Activated gamma-delta T cell (primary cell): ENCODE measurements at regions not wholly inside any gene's neighbourhood (a gene's known extent, or its start where the extent isn't known, plus 50 kb on each side); places are given as distances from the start of the nearest gene placed in this dataset.
"Not testable (repeated sequence)": the region's sequence is repeated elsewhere in the genome, so short reads cannot be mapped to it uniquely, and the experiment has no call there.

Experiments used
- DNase-seq: peaks from one replicate; lab custom pipeline; 2025; lab: John Stamatoyannopoulos, UW

- DNase-seq = no peak
These were observed 152.2 kb downstream of the LIPI start for GRCh38 chr21:14058566-14058965.

DNA sequence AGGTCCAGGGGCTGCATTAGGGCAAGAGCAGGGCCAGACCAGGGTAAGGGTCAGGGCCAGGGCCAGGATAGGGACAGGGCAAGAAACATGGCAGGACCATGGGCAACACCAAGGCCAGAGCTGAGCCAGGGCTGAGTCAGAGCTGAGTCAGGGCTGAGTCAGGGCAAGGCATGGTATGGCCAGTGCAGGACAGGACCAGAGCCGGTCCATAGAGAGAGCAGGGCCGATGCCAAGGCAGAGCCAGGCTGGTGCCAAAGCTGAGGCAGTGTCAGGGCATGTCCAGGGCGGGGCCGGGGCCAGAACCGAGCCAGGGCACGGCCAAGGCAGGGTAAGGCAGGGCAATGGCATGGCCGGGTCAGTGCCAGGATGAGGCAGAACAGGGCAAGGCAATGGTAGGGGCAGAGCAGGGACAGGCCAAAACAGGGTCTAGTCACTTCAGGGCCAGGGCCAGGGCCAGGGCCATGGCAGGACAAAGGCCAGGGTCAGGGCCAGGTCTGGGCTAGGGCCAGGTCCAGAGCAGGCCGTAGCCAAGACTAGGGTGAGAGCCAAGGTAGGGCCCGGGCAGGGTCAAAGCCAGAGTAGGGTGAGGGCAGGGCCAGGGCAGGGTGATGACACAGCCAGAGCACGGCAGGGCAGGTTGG is 152.8 kb downstream of the LIPI start:
- DNase-seq = not testable (repeated sequence)

GRCh38 chr21:14057313-14057712 is 153.4 kb downstream of the LIPI start:
- no peak for DNase-seq

DNA sequence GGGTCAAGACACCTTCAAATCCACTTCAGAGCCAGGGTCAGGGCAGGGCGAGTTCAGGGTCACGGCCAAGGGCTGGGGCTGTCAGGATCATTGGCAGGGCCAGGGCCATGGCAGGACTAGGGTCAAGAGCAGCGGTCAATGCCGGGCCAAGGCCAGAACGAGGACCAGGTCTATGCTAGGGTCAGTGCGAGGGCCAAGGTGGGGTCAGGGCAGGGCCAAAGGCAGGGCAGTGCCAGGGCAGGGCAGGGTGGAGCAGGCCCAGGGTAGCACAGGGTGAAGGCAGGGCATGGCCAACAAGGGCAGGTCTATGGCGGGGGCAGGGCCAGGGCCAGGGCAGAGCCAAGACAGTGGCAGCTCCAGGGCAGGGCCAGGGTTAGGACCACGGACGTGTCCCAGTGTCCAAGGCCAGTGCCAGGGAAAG is 154.0 kb downstream of the LIPI start:
- no peak for DNase-seq

GRCh38 chr21:14055746-14056515 is 154.8 kb downstream of the LIPI start:
- not testable (repeated sequence) for DNase-seq

- no peak for DNase-seq
These were observed 156.1 kb downstream of the LIPI start for GRCh38 chr21:14054682-14055081.

GRCh38 chr21:14050121-14050520 is 160.6 kb downstream of the LIPI start:
- DNase-seq = no peak

DNA sequence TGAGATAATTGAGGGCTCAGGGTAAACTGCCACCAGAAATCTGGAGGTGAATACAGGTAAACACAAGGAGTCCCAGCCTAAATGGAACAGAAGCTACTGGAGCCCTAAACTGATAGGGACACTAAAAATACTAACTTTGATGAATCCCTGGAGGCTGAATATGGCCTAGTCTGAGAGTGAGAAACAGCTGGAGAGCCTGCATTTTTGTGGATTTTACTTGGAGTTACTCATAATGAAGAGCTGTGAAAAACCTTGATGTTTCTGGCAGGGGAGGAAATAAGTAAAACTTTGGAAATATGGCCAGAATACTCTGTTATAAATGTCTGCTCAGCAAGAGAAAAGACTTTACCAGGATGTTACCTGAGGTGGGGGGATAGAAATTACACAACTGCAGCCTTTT is 164.4 kb downstream of the LIPI start:
- no peak for DNase-seq

DNA sequence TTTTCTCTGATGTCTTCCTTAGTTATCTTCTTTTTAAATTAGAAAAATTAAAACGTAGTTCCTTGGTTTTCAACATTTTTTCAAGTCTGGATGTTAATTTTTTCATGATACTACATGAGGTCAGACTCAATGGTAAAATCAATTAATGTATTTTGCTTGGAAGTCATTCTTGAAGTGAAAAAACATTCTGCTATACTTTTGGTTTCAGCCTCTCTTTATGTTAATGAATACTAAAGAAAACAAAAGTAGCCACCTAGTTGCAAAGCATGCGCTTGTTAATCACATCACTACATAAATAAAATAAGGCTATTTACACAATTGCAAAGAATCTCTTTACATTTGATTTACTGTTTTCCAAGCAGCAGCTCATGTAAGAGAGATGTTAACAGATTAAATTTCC is 170.4 kb downstream of the LIPI start:
- DNase-seq = no peak

GRCh38 chr21:14028619-14029018 is 182.1 kb downstream of the LIPI start:
- not testable (repeated sequence) for DNase-seq

DNA sequence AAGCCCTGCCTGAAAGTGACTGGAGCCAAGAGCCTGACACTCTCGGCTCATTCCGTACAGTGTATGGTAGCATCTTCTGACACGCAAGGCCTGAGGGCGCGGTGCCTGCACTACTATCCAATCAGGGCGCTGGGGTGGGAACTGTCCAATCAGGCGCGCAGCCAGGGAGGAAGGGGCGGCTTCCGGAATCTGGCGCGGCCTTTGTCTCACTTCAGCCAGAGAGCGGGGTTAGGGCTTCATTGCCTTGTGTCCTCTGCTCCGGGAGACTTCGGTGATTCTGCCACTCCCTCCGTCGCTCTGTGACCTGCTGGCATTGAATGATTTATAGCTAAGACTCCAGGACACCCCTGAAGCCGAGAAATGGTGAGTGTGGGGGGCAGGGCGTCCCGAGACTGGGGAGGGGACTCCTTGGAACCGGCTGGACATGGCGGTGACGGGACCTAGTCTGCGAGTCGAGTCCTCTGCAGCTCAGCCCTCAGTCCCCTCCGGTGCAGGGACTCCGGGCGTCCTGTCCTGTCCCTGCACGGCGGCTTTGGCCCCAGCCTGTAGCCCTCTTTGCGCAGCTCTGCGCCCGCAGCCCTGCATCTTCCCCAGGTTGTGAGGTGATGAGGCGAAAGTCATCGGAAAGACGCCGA is 183.4 kb downstream of the LIPI start:
- DNase-seq = peak; percentile 51

DNA sequence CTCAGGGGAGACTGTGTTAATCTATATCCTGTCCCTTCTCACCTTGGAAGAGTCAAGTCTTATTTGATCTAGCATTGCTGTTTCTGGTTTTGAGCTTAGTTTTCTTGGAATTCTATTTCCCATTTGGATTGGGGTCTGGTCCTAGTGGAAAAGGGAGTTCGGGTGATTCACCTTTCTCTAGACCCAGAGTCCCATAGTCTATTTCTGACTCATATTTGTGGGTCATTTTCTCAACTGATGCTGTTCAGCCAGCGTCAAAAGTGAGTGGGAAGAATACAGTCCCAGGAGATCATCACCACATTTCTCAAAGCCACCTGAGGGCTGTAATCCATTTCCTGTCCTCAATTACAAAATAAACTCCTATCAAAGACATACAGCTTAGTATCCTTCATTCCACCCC is 190.6 kb downstream of the LIPI start:
- not testable (repeated sequence) for DNase-seq

DNA sequence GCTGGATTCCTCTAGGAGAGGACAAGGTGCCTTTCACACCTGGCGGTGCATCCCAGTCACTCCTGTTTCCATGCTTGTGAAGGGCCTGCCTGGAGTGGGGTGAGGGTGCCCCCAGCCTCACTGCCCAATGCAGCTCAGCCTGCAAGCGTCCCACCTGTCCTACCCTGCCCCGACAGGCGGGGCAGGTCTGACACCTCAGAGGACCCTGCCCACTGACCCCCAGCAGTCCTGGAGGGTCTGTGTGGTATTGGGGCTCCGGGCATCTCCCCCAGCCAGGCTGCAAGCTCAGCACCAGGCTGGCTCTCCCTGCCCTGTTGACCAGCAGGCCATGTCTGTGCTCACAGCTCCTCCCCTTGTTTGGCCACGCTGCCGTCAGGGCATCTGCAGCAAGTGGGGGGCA is 194.9 kb downstream of the LIPI start:
- DNase-seq = not testable (repeated sequence)

DNA sequence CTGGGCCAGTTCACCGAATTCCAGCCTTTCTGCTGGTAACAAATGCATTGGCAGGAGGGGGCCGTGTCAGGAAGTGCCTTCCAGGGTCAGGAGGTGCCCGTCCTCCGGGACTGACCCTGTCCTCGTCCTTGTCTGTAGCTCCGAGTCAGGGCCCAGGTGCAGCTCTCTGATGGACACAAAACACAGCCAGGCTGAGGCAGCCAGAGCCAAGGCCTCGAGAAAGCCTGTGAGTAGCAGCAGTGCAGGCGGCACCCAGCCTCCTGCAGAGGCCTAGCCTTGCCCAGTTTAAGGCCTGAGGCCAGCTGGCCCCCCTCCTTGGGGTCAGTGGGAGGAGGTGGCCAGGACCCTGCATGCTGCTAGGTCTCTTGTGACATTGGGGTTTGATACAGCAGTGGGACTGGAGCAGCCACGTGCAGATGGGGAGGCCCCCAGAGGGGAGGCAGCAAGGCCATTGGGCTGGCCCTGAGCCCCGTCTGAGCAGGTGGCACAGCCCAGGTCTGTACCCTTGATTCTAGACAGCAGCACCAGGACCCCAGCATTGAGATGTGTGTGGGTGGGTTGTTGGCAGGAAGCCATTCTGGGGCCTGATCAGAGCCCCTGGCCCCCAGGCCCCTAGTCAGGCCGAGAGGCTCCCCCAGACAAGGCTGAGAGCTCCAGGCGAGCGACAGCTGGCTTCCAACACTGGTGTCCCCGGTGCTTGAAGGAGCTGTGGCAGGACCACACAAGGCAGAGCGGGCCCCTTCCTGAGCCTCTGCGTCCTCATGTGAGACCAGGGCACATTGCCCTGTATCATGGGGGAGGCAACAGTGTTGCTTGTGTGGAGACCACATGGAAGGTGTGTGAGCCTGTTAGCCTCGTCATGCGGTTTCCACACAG is 196.9 kb downstream of the LIPI start:
- DNase-seq = not testable (repeated sequence)

DNA sequence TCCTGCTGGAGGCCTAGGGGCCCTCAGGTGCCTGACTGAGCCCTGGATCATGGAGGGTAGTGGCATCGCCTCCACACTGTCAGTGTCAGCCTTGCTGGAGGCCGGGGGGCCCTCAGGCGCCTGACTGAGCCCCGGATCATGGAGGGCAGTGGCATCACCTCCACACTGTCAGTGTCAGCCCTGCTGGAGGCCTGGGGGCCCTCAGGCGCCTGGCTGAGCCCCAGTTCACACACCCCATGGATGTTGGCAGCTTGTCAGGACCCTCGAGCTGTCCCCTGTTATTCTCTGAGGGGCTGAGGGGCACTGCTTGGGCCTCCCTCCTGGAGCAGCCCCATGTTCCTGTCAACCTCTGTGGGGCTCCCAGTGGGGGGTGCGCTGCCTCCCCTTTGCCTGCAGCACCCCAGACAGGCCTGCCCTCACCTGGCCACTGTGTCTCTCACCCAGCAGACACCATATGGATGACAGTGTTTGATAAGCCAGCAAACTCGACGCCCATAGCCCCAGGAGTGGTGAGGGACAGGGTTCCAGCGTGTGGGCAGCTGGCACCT is 197.6 kb downstream of the LIPI start:
- DNase-seq = no peak

DNA sequence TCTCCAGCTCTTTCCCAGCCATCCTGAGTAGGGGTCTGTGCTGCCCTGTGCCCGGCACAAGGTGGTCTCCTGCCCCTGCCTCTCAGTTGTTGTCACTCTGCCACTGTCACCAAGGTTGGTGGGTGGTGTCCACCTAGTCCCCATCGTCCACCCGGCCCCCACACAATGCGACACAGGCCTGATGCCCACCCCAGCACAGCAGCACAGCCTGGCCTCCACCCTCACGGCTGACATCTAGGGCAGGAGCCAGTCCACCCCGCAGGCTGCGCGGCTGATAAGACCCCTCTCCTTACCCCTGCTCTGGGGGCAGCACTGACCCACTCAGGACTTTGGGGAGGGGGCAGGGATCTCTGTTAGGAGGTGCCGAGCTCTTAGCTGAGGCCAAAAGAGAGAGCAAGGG is 198.3 kb downstream of the LIPI start:
- no peak for DNase-seq

DNA sequence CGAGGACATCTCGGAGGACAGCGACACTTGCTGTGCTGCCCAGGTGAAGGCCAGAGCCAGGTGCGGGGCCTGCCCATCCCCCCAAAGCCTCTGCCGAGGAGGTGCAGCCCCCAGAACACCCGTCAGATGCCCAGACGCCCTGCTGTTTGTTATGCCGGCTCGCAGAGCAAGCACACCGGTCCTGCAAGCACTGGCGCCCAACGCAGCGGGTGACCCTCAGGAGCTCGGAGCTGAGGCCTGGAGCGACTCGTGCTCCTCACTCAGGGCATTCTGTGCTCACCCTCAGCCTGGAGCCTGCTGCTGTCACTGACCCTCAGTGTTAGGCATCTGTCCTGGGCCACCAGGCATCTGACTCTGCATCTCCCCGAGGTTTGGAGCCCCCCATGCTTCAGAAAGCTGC is 199.0 kb downstream of the LIPI start:
- not testable (repeated sequence) for DNase-seq

GRCh38 chr21:14011149-14011548 is 199.6 kb downstream of the LIPI start:
- DNase-seq = not testable (repeated sequence)

- no peak for DNase-seq
These were observed 200.0 kb downstream of the LIPI start for GRCh38 chr21:14010729-14011128.

DNA sequence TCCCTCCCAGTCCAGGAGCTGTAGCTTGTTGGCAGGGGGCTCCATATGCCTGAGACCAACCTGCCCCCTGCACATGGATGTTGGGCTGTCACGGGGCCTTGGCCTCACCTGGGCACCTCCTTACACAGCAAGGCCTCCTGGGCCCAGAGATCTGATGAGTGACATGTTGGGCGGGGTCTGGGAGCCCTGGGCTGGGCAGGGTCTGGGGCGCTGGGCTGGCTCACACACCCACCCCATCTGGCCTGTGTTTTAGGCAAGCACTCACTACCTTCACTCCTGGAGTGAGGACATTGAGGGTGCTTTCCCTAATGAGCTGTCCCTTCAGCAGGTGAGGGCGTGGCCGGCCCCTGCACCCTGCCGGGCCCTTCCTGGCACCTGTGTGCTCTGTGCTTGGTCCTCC is 200.8 kb downstream of the LIPI start:
- not testable (repeated sequence) for DNase-seq

DNA sequence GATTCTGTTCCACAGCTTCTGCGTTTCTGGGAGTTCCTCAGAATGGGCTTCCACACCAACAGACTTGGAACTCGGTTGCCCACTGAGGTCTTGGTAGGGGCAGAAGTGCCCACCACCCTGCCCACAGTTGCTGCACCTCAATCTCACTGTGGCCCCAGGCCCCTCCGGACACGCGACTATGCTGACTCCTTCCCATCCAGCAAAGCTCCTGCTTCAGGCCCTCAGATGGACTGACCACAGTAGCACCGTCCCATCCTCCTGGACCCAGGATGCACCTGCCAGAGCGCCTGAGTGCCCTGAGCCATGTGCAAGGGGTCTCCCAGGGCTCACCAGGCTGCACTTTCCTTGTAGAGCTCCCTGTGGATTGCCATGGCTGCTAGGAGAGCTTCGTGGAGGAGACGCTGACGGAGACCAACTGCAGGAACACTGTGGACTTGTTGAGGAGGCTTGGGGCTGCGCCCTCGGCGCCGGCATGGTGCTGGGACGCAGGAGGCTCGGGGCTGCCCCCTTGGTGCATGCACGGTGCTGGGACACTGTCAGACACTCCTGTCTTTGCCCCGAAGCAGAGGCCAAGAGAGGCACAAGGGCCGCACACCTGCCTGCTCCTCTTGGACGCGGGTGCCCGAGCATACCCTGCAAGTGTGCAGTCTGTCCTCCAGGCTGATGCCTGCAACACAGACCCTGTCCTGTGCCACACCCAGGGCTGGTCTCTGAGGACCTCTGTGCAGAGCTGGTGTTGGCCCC is 201.3 kb downstream of the LIPI start:
- not testable (repeated sequence) for DNase-seq
